Testis (tissue), 2 donors: ENCODE measurements at regions not wholly inside any gene's neighbourhood (a gene's known extent, or its start where the extent isn't known, plus 50 kb on each side); places are given as distances from the start of the nearest gene placed in this dataset.

Experiments
- CTCF ChIP-seq, 3 experiments: fragments of 450-650 bp in 2 of 3; fragments of 200-600 bp in 1 of 3; sonication (generic) in 1 of 3; IDR thresholded peaks; one replicate each; pipeline ENCODE4 v1.5.1; 2016 to 2019; ENCODE audit warnings: antibody characterized with exemption in 3 of 3, mild to moderate bottlenecking in 2 of 3, moderate library complexity in 1 of 3
- POLR2A ChIP-seq: fragments of 450-650 bp; IDR thresholded peaks from one replicate; pipeline ENCODE4 v1.6.1; 2017; ENCODE audit warnings: antibody characterized with exemption, mild to moderate bottlenecking, moderate library complexity

DNA sequence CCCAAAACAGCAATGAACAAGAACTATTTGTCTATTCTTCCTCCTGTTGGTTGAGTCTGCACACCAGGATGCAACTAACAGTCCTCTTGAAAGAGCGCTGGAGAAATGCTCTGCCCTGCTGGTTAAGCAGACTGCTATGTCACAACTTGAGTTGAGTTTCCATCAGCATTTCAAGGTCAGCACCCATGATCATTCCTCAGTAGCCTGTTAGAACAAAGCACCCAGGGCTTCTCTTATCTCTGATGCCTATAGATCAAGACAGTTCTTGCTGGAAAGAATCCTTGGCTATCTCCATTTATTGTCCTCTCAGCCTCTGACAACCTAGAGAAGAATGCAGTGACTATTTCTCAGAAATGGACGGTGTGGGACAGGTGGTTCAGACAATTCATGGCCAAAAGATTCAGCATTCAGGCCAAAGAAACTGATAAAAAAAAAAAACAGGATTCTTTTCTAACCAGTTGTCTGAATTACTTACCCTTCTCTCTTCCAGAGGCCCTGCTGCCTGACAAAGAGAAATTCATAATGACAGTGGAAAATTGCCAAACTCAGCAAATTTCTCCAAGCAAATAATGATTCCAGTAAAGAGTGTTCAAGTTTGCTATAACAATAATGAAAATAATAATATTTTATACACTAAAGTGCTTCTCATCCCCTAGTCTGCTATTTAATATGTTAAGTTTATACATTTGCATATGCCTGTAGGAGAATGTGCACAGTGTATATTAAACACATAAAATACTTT lies 306.7 kb downstream of the EMP1 start:
- TF ChIP-seq CTCF (IDR thresholded peaks at IDR 0.05): no peak
- TF ChIP-seq POLR2A: no peak
